Choroid plexus epithelial cell (primary cell): ENCODE measurements at regions not wholly inside any gene's neighbourhood (a gene's known extent, or its start where the extent isn't known, plus 50 kb on each side); places are given as distances from the start of the nearest gene placed in this dataset.

Experiments used
- DNase-seq: peaks from one replicate; pipeline ENCODE4 v3.0.0-alpha.2; 2010; ENCODE audit warnings: low read depth
- H3K4me3 ChIP-seq: 2 replicates; pipeline ENCODE4 v1.5.1; 2011; ENCODE audit warnings: low read depth, mild to moderate bottlenecking, control low read depth, low read length, moderate library complexity
- TF ChIP-seq, protein P1 (sequence below): conservative IDR thresholded peaks from 2 replicates; pipeline ENCODE4 v1.5.1; 2011; ENCODE audit warnings: low read depth, mild to moderate bottlenecking, control low read depth, inconsistent platforms, low read length, moderate library complexity

GRCh38 chr2:81171447-81171846 lies 866.9 kb upstream of the LRRTM1 start:
- TF ChIP-seq, protein P1, sequence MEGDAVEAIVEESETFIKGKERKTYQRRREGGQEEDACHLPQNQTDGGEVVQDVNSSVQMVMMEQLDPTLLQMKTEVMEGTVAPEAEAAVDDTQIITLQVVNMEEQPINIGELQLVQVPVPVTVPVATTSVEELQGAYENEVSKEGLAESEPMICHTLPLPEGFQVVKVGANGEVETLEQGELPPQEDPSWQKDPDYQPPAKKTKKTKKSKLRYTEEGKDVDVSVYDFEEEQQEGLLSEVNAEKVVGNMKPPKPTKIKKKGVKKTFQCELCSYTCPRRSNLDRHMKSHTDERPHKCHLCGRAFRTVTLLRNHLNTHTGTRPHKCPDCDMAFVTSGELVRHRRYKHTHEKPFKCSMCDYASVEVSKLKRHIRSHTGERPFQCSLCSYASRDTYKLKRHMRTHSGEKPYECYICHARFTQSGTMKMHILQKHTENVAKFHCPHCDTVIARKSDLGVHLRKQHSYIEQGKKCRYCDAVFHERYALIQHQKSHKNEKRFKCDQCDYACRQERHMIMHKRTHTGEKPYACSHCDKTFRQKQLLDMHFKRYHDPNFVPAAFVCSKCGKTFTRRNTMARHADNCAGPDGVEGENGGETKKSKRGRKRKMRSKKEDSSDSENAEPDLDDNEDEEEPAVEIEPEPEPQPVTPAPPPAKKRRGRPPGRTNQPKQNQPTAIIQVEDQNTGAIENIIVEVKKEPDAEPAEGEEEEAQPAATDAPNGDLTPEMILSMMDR: no peak
- DNase-seq: no peak
- H3K4me3 ChIP-seq: no peak overlapping the region

GRCh38 chr2:81163583-81163982 lies 859.0 kb upstream of the LRRTM1 start:
- no peak for DNase-seq
- TF ChIP-seq, protein P1: no peak
- no peak overlapping the region for H3K4me3 ChIP-seq

DNA sequence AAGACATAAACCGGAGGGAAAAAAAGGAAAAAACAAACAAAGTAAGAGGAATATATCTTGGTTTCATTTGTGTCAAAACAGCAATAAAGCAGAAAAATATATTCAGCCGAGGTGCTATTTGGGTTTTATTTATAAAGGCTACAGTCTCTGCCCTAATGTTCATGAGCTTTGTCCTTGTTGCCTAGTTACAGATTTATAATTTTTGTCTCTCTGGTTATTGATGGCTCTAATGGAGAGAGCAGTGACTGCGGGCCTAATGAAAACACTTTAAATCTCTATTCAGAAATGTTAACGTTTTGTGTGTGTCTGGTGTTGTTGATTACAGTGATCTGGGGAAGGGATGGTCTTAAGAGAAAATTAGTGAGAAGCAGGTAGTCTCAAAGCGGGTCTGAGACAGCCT lies 854.0 kb upstream of the LRRTM1 start:
- TF ChIP-seq, protein P1: no peak
- no peak for DNase-seq
- no peak overlapping the region for H3K4me3 ChIP-seq

DNA sequence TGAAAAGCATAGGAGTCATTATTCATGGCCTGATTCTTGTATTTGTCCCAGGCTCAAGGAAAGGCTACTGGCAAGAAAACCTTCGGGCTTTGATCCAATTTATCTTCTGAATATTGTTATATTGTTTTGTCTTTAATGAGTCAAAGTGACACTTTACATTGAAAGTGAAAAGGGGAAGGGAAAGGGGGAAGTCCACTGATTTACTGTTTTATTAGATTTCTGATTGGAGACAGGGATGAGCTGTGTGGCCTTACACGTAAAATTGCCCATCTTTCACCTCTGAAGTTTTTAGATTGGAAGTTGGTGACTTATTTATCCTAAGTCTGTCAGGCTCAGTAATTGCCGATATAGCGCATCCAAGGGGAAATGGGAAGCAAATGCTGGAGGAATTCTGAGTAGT lies 843.8 kb upstream of the LRRTM1 start:
- TF ChIP-seq, protein P1: no peak
- H3K4me3 ChIP-seq: no peak overlapping the region
- no peak for DNase-seq

DNA sequence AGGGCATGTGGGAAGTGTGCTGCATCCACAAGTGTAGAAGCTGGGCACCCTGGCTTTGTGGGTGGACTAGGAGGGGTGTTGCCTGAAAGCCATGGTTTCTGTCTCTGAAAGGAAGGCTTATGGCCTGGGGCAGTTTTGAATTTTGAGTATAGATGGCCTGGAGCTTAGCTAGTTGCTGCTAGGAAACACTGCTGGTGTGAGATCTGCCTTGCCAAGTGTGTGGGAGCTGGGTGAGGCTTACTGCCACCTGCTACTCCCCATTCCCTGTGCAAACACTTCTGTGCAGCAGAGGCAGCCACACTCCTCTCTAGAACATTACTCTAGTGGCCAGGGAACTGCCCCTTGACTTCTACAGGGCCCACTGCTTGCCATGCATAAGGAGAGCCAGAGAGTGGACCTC lies 831.7 kb upstream of the LRRTM1 start:
- DNase-seq: no peak
- TF ChIP-seq, protein P1: no peak
- H3K4me3 ChIP-seq: no peak overlapping the region

DNA sequence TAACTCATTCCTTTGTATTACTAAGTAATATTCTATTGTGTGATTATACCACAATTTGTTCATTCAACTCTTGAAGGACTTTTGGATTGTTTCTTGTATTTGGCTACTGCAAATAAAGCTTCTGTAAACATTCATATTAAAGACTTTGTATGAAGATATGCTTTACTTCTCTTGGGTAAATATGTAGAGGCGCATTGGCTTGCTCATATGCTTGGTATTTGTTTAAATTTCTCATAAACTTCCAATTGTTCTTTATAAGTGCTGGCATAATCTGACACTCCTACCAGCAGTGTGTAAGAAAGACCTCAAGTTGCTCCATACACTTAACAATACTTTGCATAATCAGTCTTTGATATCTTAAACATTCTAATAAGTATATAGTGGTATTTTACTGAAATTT lies 792.8 kb upstream of the LRRTM1 start:
- H3K4me3 ChIP-seq: no peak overlapping the region
- TF ChIP-seq, protein P1: no peak
- DNase-seq: no peak

DNA sequence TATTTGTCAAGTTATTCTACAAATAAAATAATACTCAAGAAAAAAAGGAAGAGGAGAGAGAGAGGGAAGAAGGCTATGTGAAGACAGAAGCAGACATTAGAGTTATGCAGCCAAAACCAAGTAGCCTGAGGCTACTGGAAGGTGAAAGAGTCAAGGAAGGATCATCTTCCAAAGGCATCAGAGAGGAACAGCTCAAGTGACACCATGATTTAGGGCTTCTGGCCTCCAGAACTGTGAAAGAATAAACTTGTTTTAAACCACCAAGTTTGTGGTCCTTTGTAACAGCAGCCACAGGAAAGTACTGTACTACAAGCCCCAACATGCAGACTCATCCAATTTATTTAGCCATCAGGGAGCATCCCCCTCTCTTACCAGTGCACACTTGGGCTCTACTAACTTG lies 788.5 kb upstream of the LRRTM1 start:
- no peak overlapping the region for H3K4me3 ChIP-seq

More for the DNA sequence above, 788.5 kb upstream of the LRRTM1 start:
- no peak for DNase-seq
- TF ChIP-seq, protein P1: no peak
